ENCODE measurements at regions not wholly inside any gene's neighbourhood (a gene's known extent, or its start where the extent isn't known, plus 50 kb on each side); places are given as distances from the start of the nearest gene placed in this dataset.

DNA sequence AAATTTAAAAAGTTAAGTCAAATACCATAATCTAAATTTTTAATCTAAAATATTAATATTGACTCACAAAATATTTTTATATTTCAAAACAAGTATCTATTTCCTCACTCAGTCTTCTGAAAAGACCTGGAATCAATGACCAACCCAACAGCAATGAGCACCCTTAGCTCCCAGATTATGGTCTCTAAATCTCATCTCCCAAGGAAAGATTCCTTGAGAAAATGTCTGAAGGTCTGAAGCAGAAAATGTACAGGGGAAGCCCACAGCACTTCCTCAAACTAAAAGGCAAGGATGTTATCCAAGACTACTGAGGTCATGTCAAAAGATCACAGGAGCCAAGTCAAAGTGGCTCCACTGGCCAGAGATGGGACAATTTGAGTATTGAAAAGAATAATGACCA is 51.0 kb upstream of the SLCO2A1 start:
- DNase-seq (ENCODE audit: low read depth): no peak
- TF ChIP-seq, protein P1, sequence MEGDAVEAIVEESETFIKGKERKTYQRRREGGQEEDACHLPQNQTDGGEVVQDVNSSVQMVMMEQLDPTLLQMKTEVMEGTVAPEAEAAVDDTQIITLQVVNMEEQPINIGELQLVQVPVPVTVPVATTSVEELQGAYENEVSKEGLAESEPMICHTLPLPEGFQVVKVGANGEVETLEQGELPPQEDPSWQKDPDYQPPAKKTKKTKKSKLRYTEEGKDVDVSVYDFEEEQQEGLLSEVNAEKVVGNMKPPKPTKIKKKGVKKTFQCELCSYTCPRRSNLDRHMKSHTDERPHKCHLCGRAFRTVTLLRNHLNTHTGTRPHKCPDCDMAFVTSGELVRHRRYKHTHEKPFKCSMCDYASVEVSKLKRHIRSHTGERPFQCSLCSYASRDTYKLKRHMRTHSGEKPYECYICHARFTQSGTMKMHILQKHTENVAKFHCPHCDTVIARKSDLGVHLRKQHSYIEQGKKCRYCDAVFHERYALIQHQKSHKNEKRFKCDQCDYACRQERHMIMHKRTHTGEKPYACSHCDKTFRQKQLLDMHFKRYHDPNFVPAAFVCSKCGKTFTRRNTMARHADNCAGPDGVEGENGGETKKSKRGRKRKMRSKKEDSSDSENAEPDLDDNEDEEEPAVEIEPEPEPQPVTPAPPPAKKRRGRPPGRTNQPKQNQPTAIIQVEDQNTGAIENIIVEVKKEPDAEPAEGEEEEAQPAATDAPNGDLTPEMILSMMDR (IDR thresholded peaks at IDR 0.05; ENCODE audit: low read length, missing control alignments): no peak

DNA sequence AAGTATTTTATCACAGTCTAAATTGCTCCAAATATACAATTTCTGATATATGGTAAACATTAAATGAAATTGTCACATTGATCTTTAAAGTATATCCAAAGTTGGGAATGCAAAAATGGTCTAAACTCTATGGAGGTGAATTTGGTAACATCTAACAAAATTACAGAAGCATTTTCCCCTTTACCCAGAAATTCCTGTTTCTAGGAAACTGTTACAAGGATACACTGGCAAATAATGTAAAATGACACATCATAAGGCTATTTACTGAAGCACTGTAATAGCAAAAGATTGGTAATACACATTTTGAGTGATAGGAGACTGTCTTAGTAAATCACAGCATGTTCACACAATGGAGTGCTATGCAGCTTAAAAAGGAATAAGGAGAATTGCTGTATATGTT is 50.0 kb upstream of the SLCO2A1 start:
- no peak for DNase-seq (ENCODE audit: low read depth)
- TF ChIP-seq, protein P1 (IDR thresholded peaks at IDR 0.05; ENCODE audit: low read length, missing control alignments): no peak
- no peak overlapping the region for H3K4me3 ChIP-seq (replicated peaks; ENCODE audit: low read depth, low read length)

More for the DNA sequence above, 51.0 kb upstream of the SLCO2A1 start:
- H3K4me3 ChIP-seq (replicated peaks; ENCODE audit: low read depth, low read length): no peak overlapping the region
